GM21576 (cell line): ENCODE measurements at regions not wholly inside any gene's neighbourhood (a gene's known extent, or its start where the extent isn't known, plus 50 kb on each side); places are given as distances from the start of the nearest gene placed in this dataset.

Source experiments
- ATAC-seq: cut with Tn5 transposase; IDR thresholded peaks from one replicate; pipeline ENCODE4 v1.9.1; 2021; ENCODE audit warnings: mild to moderate bottlenecking, moderate library complexity; ENCODE audit not compliant: unreplicated experiment

- no peak for ATAC-seq
Measured at GRCh38 chr9:81214975-81215374, 474.4 kb downstream of the TLE1 start.

GRCh38 chr9:81213456-81213855 is 475.9 kb downstream of the TLE1 start:
- no peak for ATAC-seq

- no peak for ATAC-seq
Measured at GRCh38 chr9:81211741-81212140, 477.6 kb downstream of the TLE1 start.

- ATAC-seq, result no peak
Measured at GRCh38 chr9:81207651-81208050, 481.7 kb downstream of the TLE1 start.

GRCh38 chr9:81202292-81202691 is 487.1 kb downstream of the TLE1 start:
- no peak for ATAC-seq

- no peak for ATAC-seq
Measured at GRCh38 chr9:81195206-81195605, 494.1 kb downstream of the TLE1 start.

- no peak for ATAC-seq
Measured at GRCh38 chr9:81193362-81194339, 495.7 kb downstream of the TLE1 start.

- no peak for ATAC-seq
Measured at GRCh38 chr9:81191222-81191621, 498.1 kb downstream of the TLE1 start.

- no peak for ATAC-seq
Measured at GRCh38 chr9:81190659-81191058, 498.7 kb downstream of the TLE1 start.

GRCh38 chr9:81183761-81184160 is 505.6 kb downstream of the TLE1 start:
- ATAC-seq, result no peak

GRCh38 chr9:81182431-81182830 is 506.9 kb downstream of the TLE1 start:
- no peak for ATAC-seq

GRCh38 chr9:81174023-81174422 is 515.3 kb downstream of the TLE1 start:
- no peak for ATAC-seq

GRCh38 chr9:81171689-81172088 is 517.7 kb downstream of the TLE1 start:
- no peak for ATAC-seq

- no peak for ATAC-seq
Measured at GRCh38 chr9:81162361-81162760, 527.0 kb downstream of the TLE1 start.

GRCh38 chr9:81156381-81156780 is 533.0 kb downstream of the TLE1 start:
- no peak for ATAC-seq

GRCh38 chr9:81150016-81150625 is 539.2 kb downstream of the TLE1 start:
- no peak for ATAC-seq

- ATAC-seq, result no peak
Measured at GRCh38 chr9:81146684-81147337, 542.5 kb downstream of the TLE1 start.

GRCh38 chr9:81146241-81146640 is 543.1 kb downstream of the TLE1 start:
- no peak for ATAC-seq

- ATAC-seq, result no peak
Measured at GRCh38 chr9:81145331-81145963, 543.9 kb downstream of the TLE1 start.

GRCh38 chr9:81141961-81142360 is 547.4 kb downstream of the TLE1 start:
- no peak for ATAC-seq

- no peak for ATAC-seq
Measured at GRCh38 chr9:81137976-81138568, 551.3 kb downstream of the TLE1 start.
